Ovary (tissue), 3 donors: ENCODE measurements at regions not wholly inside any gene's neighbourhood (a gene's known extent, or its start where the extent isn't known, plus 50 kb on each side); places are given as distances from the start of the nearest gene placed in this dataset.

Experiments used
- CTCF ChIP-seq, 3 donors: fragments of 450-650 bp in 2 of 3; fragments of 200-600 bp in 1 of 3; IDR thresholded peaks; one replicate each; pipeline versions ENCODE4 v1.5.1 to v1.8.0; 2016 to 2022; ENCODE audit warnings: antibody characterized with exemption in 3 of 3, mild to moderate bottlenecking in 1 of 3
- EP300 ChIP-seq: sonication (generic); formaldehyde crosslinking; IDR thresholded peaks from one replicate; pipeline ENCODE4 v1.6.1; 2017; ENCODE audit warnings: antibody characterized with exemption
- POLR2A ChIP-seq: fragments of 450-650 bp; IDR thresholded peaks from one replicate; pipeline ENCODE4 v1.6.1; 2017; ENCODE audit warnings: antibody characterized with exemption, mild to moderate bottlenecking, moderate library complexity
- donor health status: DM: no; HTN: no; CAD: no.

- no peak for TF ChIP-seq CTCF (IDR thresholded peaks at IDR 0.05)
- TF ChIP-seq POLR2A = no peak
- TF ChIP-seq EP300 = no peak
Observed at GRCh38 chr18:71249791-71250190, 960.9 kb downstream of the SOCS6 start.
